HG02870 (cell line): ENCODE measurements at regions not wholly inside any gene's neighbourhood (a gene's known extent, or its start where the extent isn't known, plus 50 kb on each side); places are given as distances from the start of the nearest gene placed in this dataset.
A peak's percentile ranks its signal among the peaks of the same experiment; 100 is the strongest.

Source experiments
- ATAC-seq: cut with Tn5 transposase; IDR thresholded peaks from one replicate; pipeline ENCODE4 v1.9.1; 2021; ENCODE audit warnings: mild to moderate bottlenecking, moderate library complexity; ENCODE audit not compliant: unreplicated experiment

DNA sequence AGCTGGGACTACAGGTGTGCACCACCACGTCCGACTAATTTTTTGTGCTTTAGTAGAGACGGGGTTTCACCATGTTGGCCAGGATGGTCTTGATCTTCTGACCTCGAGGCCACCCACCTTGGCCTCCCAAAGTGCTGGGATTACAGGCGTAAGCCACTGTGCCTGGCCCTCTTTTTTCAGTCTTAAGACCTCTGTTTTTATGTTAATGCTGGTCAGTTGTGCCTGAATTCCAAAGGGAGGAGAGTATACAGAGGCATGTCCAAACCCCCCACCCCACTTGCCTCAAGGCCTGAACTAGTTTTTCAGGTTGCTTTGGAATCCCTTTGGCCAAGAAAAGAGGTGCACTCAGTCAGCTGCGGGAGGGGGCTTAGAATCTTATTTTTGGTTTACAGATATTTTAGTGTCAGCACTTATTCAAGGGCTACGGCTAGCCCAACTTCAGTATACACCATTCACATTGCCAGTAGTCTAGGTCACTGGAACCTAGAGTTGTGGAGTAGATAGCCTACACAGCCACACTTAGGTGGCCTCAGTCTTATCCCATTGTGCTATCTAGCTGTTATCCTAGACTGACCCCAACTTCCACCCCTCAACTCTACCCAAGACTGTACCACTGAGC is 128.0 kb upstream of the TPM1 start:
- no peak for ATAC-seq

DNA sequence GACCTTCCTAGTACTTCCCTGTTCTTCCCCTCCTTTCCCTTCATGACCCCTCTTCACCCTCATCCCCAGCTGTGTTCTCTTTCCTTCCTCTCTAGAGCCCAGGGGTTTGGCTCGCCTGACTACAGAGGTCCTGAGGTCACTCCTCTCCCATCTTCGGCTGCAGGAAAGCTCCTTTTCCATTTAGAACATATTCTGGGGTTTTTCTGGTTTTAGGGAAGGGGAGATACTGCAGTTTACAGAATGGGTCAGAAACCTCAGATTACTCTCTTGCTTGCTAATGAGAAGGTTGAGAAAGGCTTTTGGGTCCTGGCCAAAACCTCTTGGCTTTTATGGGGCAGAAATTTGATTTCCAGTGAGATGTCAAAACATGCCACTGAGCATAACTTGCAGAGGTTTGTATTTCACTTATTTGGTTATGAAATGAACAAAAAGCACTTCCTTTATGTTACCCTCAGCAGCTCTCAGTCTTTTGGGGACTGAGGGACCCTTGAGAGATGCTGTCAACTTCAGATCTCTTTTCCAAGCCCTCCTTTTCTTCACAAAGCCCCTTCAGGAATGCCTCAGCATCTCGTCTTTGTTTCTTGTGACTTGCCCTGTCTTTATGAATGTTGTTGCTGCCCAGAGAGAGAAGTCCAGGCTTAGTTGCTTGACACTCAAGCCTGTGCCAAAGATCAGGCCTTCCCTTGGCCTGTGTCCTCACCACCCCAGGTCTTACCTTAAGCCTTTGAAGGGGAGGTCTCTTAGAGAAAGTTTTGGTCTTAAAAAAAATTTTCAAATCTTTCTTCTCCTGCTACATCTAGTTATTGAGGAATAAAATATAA is 121.7 kb upstream of the TPM1 start:
- no peak for ATAC-seq

DNA sequence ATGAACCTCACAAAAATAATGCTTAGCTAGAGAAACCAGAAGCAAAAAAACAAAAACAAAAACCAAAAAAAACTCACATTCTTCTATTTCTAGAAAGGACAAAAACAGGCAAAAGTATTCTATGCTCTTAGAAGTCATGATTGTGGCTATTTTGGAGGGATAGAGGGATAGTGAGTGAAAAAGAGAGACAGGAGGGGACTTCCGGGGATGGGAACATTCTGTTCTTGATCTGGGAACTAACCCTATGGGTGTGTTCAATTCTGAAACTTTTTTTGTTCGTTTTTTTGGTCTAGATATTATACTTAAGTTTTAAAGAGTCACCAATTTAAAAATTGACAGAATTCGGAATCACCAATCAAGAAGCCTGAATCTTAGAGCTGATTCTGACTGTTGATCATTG is 120.0 kb upstream of the TPM1 start:
- ATAC-seq, result no peak

DNA sequence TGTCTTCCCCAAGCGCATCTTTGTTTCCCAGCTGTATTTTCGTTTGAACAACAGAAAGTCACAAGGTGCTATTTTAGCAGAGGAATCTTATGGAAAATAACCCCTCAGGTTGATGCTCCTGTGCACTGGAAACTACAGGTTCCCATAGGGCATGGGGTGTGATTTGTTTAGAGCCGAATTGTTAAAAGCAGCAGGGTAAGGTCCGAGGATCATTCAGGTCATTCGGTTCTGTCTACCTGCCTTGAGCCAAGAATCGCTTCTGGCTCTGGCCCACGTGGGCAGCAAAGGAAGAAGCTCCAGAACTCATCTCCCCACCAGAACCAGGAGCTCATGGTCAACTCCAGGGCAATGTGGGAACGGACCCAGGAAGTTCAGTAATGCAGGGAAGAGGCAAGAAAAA is 116.7 kb upstream of the TPM1 start:
- ATAC-seq, result no peak

DNA sequence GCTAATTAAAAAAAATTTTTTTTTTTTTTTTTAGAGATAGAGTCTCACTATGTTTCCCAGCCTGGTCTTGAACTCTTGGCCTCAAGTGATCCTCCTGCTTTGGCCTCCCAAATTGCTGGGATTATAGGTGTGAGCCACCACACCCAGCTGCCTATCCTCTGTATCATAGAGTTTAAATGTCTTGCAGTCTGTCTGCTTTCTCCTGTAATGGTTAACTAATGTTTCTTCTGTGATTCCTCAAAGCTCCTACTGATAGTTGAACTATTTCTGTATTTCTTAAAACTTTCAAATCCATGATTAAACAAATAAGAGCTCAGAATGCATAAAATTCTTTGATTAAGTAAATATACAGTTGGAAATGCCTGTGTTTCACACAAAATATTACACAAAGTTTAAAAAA is 115.4 kb upstream of the TPM1 start:
- ATAC-seq, result no peak

DNA sequence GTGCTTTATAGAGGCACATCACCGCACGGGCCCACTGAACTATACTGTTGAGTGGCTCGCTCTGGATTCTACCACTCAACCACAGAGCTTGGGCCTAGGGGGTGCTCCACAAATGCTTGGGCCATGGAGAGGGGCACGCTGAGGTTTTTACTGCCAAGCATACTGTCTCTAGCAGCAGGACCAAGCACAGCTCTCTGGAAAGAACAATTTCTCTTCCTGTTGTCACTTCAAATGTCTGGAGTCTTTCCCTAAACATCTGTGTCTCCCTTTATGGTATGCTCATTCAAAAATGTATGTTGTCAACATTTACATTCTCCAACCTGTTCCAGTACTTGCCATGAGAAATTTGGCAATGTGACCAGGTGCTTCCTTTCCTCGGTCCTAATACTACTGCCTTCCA is 114.7 kb upstream of the TPM1 start:
- ATAC-seq, result no peak

DNA sequence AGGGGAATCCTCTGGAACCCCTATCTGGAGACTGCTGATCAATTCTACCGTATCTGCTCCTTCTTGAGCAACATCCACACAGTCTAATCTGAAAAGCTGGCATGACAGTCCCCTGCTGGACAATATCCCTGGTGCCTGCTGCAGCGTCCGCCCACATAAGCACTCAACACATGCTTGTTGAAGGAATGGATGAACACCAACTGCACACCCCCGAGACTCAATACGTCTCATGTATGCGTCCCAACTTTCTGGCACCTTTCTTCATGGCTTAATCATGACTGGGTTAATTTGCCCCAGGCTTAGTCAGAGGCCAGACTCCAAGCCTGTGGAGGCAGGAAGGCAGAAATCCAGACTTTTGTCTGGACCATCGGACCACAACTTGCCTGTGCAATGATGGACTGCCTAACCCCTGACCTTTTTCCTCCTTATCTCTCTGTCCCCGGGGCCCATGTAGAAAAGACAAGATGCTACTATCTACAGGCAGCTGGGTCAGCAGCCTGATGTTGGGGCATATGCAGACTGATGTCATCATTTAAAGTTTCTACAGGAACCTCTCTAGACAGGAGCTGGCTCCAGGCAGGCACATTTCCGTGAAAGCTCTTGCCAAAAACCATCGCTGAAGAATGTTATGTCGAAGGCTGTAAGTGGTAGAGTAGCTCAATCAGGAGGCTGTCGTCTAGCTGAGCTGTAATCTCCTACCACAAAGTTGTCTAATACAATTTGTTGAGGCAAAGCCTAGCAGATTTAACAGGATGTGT is 114.1 kb upstream of the TPM1 start:
- ATAC-seq, result no peak

DNA sequence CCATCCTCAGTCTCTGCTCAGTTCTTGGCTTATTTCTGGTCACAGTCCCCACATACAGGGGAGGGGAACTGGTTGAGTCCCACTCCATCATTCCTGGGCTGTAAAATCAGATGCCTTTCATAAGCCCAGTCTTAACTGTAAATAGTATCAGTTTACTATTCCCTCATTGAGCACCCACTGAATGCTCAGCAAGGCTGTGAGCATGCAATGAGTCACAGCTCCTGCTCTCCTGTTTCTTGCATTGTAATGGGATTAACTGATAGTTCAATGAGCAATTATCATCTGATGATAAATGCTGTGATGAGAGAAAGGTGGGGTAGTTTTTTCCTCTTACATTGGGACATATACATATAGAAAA is 113.6 kb upstream of the TPM1 start:
- ATAC-seq, result no peak

DNA sequence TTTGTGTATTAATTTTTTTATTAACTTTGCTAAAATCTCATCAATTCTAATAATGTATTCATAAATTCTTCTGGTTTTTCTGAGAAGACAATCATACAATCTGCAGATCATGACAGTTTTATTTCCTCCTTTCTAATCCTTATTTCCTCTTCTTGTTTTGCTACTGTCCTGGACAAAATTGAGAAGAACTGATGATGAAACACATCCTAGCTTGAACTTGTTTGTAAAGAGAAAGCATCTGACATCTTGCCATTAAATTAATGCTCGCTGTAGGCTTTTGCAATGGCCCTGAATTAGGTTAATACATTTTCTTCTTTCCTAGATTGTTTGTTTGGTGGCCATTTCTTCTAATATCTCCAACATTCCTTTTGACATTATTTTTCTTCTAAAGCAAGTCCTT is 110.9 kb upstream of the TPM1 start:
- ATAC-seq, result no peak

DNA sequence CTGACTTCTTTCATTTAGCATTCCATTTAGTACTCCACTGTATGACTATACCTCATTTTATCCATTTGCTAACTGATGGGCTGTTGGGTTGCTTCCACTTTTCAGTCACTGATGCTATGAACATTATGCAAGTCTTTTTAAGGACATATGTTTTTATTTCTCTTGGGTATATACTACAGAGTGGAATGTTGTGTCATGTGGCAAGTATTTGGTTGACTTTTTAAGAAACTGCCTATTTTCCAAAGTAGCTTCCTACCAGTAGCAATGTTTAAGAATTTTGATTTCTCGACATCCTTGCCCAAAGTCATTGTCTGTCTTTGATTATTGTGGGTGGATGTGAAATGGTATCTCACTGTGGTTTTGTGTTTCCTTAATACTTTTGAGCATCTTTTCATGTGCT is 110.1 kb upstream of the TPM1 start:
- no peak for ATAC-seq

DNA sequence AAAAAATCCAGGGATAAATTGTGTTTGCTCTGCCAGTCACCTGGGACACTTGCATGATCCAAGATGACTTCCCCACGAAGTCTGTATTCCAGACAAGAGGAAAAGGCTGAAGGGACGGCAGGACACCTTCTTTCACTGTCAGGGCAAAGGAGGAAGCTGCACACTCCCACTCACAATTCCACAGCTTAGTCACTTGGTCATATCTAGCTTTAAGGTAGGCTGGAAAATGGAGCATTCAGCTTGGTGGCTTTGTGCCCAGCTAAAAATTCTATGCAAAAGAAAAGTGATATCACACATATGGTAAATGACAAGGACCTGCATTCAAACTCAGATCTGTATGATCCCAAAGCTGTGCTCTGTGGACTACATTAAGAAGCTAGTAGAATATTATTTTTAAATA is 109.2 kb upstream of the TPM1 start:
- no peak for ATAC-seq

DNA sequence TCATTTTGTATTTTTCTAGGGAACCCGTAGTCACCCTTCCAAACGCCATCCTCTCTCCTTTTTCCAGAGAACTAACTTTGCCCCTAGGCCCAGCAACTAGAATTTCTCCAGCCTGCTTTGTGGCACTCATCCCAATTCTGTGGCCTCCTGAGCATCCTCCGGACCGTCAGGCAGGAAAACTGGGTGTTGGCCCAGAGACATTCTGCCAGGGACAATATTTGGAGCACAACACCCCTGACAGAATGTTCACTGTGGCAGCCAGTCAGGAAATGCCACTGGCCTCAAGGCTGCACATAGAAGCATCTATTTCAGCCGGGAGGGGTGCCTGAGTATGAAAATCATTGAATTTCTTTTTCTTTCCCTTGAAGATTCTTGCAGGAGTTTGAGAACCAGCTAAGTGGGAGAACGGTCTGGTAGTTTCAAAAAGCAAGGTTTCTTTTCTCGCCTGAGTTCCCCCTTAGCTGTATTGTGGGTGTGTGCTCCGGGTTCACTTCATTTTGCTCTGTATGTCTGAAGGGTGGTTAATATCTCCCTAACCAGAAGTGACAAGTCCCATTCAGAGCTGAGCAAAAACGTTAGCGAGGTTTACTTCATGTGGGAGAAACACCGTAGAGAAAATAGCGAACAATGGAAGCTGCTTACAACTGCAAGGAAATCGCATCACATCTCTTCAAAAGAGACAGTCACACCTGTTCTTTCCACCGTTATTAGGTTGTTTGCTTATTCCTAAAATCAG is 108.1 kb upstream of the TPM1 start:
- ATAC-seq, result no peak

DNA sequence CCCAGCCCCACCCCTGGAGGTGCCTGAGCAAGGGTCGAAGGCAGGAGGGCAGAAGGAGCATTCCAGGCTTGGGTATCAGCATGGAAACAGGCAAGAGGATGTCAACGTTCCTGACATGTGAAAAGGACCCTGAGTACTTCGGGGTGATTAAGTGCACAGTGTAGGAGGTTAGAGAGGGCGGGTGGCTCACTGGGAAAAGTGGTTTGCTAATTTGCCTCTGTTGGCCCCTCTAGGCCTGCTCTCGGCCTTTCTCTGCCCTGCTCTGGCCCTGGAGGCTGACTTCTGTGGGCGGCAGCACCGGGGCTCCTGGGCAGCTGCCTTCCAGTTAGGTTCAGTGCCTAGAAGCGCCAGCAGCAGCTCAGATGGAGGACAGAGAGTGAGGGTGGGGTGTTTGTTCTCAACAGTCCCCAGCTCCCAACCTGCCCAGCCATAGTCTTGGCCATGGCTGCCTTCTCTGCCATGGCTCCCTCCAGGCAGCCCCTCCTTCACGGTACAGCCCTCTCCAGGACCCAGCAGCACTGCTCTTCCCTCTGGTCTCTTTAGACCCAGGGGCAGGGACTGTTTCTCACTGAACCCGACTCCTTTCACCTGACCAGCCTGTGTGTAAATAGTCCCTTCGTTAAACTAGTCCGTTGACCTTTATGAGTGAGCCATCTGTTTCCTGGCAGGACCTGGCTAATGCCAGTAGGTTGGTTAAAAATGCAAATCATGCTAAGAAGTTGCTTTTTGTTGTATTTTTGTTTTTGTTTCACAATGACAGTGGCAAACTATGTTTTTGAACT is 107.1 kb upstream of the TPM1 start:
- no peak for ATAC-seq

DNA sequence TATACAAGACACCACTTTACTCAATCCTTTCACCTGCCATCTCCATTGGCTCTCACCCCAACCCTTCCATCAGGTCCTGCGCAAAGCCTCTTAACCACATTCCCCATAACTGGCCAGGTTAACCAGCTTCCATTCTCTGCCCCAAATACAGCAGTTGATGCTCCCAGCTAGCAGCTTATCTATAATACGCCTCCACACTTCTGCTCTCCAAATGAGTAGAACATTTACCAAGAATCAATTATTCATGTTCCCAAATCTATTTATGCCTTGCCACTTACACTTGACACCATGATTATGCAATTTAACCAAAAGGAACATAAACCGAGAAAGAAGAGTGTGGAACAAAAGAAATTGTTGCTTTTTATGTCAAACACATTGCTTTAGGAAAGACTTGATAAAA is 103.7 kb upstream of the TPM1 start:
- no peak for ATAC-seq

DNA sequence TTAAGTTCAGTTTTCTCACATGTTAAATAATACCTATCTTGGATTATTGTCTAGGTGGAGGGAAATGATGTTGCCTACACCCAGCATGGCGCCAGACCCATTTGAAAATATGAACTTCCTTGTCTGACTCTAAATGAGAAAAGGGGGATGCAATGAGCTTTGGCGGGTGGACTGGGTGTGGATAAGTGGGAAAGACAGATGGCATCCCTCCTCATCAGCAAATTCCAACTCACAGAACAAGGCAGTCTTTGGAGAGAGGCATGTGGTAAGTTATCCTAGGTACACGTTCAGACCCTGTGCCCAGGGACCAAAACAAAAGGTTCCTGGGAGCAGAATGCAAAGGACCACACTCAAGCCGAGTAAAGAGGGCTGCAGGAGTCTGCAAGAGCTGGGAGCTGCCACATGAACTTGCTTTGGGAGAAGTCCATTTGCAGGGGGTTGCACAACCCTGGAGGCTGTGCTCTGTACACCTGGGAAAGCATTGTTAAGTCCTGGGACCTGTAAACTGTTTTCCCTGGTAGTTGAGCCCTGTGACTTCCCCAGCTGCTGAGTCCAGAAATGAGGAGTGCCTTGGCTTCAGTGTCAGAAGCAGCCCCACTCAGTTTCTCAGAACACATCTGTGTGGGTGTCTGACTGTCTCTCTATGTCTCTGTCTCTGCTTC is 102.3 kb upstream of the TPM1 start:
- no peak for ATAC-seq

DNA sequence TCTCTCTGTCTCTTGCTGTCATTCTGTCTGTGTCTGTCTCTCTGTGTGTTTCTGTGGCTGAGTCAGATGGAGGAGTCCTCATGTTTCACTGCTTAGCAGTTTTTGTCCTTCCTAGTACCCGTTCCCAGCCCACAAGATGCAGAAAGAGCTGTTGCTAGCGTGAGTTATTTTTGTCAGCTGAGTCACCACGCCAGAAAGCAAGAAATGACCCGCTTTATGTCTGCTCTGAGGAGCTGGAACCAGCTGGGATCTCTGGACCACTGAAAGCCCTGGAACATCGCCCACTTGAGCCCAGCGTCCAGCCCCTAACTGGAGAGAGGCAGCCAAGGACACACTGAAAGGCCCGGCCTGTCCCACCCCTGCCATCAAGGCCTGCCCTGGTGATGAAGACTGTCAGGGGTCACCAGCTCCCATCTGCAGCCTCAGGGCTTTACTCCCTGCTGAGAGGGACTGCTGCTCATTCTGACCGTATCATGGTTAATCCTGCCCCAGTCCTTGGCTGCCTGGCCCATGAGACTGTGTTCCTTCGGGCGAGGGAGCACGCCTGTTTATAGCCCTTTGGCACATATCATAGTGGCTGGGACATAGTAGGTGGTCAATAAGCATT is 101.7 kb upstream of the TPM1 start:
- ATAC-seq, result peak; percentile 72

DNA sequence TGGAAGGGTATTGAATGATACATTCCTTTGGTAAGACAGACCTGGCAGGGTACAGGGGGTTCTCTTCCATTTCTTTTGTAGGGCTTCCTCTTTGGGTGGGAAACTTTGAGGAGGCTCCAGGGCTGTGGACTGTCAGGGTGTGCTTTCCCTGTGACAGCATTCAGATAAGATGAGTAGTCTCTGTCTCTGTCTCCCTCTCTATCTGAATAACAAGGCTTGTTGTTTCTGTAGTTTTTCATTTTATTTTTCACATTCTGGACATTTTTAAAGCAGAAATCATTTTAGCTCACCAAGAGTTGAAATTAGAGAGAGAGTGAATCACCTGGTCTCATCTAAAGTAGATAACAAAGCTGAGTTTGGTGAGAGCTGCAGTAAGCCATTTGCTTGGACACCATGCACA is 100.8 kb upstream of the TPM1 start:
- ATAC-seq, result no peak

DNA sequence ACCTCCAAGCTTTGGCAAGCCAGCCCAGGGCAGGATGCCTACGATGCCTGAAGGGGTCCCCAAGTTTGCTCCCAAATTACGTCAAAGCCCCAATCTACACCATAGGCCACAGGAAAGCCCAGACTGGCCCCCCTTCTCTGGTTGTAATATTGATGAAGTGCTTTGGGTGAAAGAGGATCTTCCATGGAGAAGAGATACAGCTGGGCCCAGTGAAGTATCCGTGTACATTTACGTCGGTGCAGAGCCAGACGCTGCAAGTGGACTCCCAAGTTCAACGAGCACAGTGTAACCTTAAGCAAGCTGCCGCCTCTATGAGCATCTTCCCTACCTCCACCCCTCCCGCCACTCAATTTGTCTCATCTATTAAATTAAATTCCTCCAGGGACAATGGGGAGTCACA is 100.1 kb upstream of the TPM1 start:
- ATAC-seq, result no peak

DNA sequence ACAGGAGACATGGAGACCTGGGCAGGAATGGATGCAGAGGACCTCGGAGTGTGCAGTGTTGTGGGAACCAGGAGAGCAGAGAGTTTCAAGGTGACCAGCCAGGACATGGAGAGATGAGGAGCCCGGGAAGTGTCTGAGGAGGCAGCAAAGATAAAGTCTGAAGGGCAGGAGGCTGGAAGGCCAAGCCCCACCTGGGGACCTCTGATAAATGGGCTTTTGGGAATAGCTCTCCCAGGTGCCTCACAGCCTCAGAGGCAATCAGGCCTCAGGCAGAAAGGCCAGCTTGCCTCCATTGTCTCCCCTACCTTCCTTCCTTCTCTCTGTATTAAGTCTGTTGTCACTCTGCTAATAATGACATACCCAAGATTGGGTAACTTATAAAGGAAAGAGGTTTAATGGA is 97.5 kb upstream of the TPM1 start:
- ATAC-seq, result no peak

DNA sequence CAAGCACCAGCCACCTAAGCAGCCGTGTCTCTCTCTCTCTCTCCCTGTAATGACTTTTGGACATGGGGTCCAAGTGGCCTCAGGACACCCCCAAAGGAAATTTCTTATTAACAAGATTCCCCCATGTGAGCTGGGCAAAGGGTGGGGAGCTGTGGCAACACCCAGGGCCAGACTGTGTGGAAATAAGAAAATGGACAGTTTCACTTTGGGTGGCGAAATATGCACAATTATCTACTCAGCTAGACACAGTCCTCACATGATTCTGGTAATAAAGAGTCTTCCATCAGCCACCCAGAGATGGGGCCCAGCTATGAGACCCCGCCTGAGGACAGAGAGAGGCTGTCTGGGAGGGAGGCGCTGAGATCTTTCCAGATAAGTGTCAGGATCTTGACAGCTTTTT is 96.8 kb upstream of the TPM1 start:
- no peak for ATAC-seq
